Trophoblast cell (in vitro differentiated cells and primary cell): ENCODE measurements at regions not wholly inside any gene's neighbourhood (a gene's known extent, or its start where the extent isn't known, plus 50 kb on each side); places are given as distances from the start of the nearest gene placed in this dataset.
A peak's percentile ranks its signal among the peaks of the same experiment; 100 is the strongest.
"Not testable (repeated sequence)": the region's sequence is repeated elsewhere in the genome, so short reads cannot be mapped to it uniquely, and the experiment has no call there.

Experiments used
- DNase-seq, 2 donors: peaks; one replicate each; pipeline ENCODE4 v3.0.0-alpha.2; 2016
- H2AFZ ChIP-seq: 2 replicates; pipeline ENCODE4 v1.6.1; 2013; ENCODE audit warnings: low read length, moderate library complexity, mild to moderate bottlenecking; ENCODE audit not compliant: insufficient read depth, poor library complexity
- H2AK5ac ChIP-seq: 2 replicates; pipeline ENCODE4 v1.6.1; 2013; ENCODE audit warnings: mild to moderate bottlenecking, low read length
- H2BK120ac ChIP-seq: 2 replicates; pipeline ENCODE4 v1.6.1; 2013; ENCODE audit warnings: low read length, mild to moderate bottlenecking, moderate library complexity; ENCODE audit not compliant: insufficient read depth, poor library complexity
- H2BK12ac ChIP-seq: 2 replicates; pipeline ENCODE4 v1.6.1; 2013; ENCODE audit warnings: mild to moderate bottlenecking, low read length, moderate library complexity
- H2BK5ac ChIP-seq: 2 replicates; pipeline ENCODE4 v1.6.1; 2013; ENCODE audit warnings: low read length, low read depth, moderate library complexity, mild to moderate bottlenecking; ENCODE audit not compliant: poor library complexity
- H3K14ac ChIP-seq: 2 replicates; pipeline ENCODE4 v1.6.1; 2013; ENCODE audit warnings: mild to moderate bottlenecking, low read length
- H3K18ac ChIP-seq: 2 replicates; pipeline ENCODE4 v1.6.1; 2013; ENCODE audit warnings: mild to moderate bottlenecking, low read length
- H3K23ac ChIP-seq: 2 replicates; pipeline ENCODE4 v1.6.1; 2013; ENCODE audit warnings: low read length
- H3K27ac ChIP-seq: 2 replicates; pipeline ENCODE4 v1.5.1; 2013; ENCODE audit warnings: low read depth, mild to moderate bottlenecking, inconsistent platforms, low read length, moderate library complexity
- H3K27me3 ChIP-seq: 2 replicates; pipeline ENCODE4 v1.6.1; 2013; ENCODE audit warnings: inconsistent platforms, mild to moderate bottlenecking, low read length, moderate library complexity; ENCODE audit not compliant: insufficient read depth
- H3K36me3 ChIP-seq, 2 experiments: 1 replicate in 1 of 2; 2 replicates in 1 of 2; pipeline ENCODE4 v1.6.1; 2013; ENCODE audit warnings: low read length in 2 of 2, mild to moderate bottlenecking in 2 of 2, moderate library complexity in 1 of 2; ENCODE audit not compliant: insufficient read depth in 2 of 2, control insufficient read depth in 1 of 2
- H3K4ac ChIP-seq: 2 replicates; pipeline ENCODE4 v1.6.1; 2013; ENCODE audit warnings: low read depth, mild to moderate bottlenecking, low read length, moderate library complexity
- H3K4me1 ChIP-seq, 2 experiments: 1 replicate in 1 of 2; 2 replicates in 1 of 2; pipeline ENCODE4 v1.6.1; 2013; ENCODE audit warnings: low read length in 2 of 2, mild to moderate bottlenecking in 2 of 2, moderate library complexity in 1 of 2; ENCODE audit not compliant: insufficient read depth in 2 of 2, control insufficient read depth in 1 of 2
- H3K4me2 ChIP-seq: 2 replicates; pipeline ENCODE4 v1.6.1; 2013; ENCODE audit warnings: inconsistent platforms, mild to moderate bottlenecking, low read length, moderate library complexity
- H3K4me3 ChIP-seq: 2 replicates; pipeline ENCODE4 v1.5.1; 2013; ENCODE audit warnings: mild to moderate bottlenecking, low read depth, low read length, inconsistent platforms
- H3K79me1 ChIP-seq: one replicate; pipeline ENCODE4 v1.6.1; 2013; ENCODE audit warnings: low read length
- H3K79me2 ChIP-seq: 2 replicates; pipeline ENCODE4 v1.6.1; 2013; ENCODE audit warnings: low read length, mild to moderate bottlenecking; ENCODE audit not compliant: control insufficient read depth, insufficient read depth, poor library complexity
- H3K9ac ChIP-seq: 2 replicates; pipeline ENCODE4 v1.6.1; 2013; ENCODE audit warnings: mild to moderate bottlenecking, low read length
- H3K9me3 ChIP-seq: 2 replicates; pipeline ENCODE4 v1.6.1; 2013; ENCODE audit warnings: low read depth, mild to moderate bottlenecking, control low read depth, inconsistent platforms, low read length; ENCODE audit not compliant: insufficient read depth
- H4K12ac ChIP-seq: 2 replicates; pipeline ENCODE4 v1.6.1; 2013; ENCODE audit warnings: low read depth, mild to moderate bottlenecking, low read length, moderate library complexity
- H4K8ac ChIP-seq: 2 replicates; pipeline ENCODE4 v1.6.1; 2013; ENCODE audit warnings: low read depth, mild to moderate bottlenecking, low read length, moderate library complexity
- H4K91ac ChIP-seq: one replicate; pipeline ENCODE4 v1.6.1; 2013; ENCODE audit warnings: low read depth, mild to moderate bottlenecking, low read length, moderate library complexity
- WGBS: extraction: QIAGEN DNeasy Blood & Tissue Kit; methylation state at CpG from one replicate; pipeline ENCODE4 v1.1.7; 2013; ENCODE audit warnings: missing lambda C conversion rate; ENCODE audit not compliant: insufficient read length, insufficient coverage; ENCODE audit errors: extremely low coverage; 5-methylcytosine and 5-hydroxymethylcytosine counted together

GRCh38 chr6:53424300-53424699, 75.5 kb upstream of the ELOVL5 start:
- no peak overlapping the region for H2BK12ac ChIP-seq
- no peak overlapping the region for H4K91ac ChIP-seq
- H3K9ac ChIP-seq: no peak overlapping the region
- no peaks in the 10 kb centered on the region for H3K79me1 ChIP-seq
- H3K27ac ChIP-seq: no peak overlapping the region
- H3K23ac ChIP-seq: no peak overlapping the region
- no peak overlapping the region for H3K18ac ChIP-seq
- H3K4me2 ChIP-seq: no peak overlapping the region
- no peaks in the 10 kb centered on the region for H3K36me3 ChIP-seq
- H2AFZ ChIP-seq: no peak overlapping the region
- no peaks in the 10 kb centered on the region for H3K79me2 ChIP-seq
- no peaks in the 10 kb centered on the region for H3K4me1 ChIP-seq
- DNase-seq: peak; percentile 90 to 97
- no peaks in the 10 kb centered on the region for H3K9me3 ChIP-seq
- no peak overlapping the region for H3K4ac ChIP-seq
- no peak overlapping the region for H3K4me3 ChIP-seq
- no peak overlapping the region for H2AK5ac ChIP-seq
- no peak overlapping the region for H2BK120ac ChIP-seq
- H3K27me3 ChIP-seq: no peaks in the 10 kb centered on the region
- no peak overlapping the region for H4K8ac ChIP-seq
- H4K12ac ChIP-seq: no peak overlapping the region
- H3K14ac ChIP-seq: no peak overlapping the region
- no peak overlapping the region for H2BK5ac ChIP-seq

DNA sequence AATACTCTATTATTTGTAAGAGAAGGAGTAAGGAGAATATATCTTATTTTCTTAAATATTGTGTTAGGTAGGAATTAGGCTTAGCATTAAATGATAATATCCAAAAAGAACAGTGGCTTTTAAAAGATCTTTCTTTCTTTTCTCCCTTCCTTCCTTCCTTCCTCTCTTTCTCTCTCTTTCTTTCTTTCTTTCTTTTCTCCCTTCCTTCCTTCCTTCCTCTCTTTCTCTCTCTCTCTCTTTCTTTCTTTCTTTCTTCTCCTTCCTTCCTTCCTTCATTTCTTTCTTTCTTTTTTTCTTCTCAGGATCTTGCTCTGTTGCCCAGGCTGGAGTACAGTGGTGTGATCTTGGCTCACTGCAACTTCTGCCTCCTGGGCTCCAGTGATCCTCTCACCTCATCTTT, 74.8 kb upstream of the ELOVL5 start:
- not testable (repeated sequence) for H3K23ac ChIP-seq, DNase-seq, H3K9ac ChIP-seq, H2BK120ac ChIP-seq, H3K27ac ChIP-seq, H3K4me2 ChIP-seq, H3K79me1 ChIP-seq, H3K18ac ChIP-seq, H3K79me2 ChIP-seq, H3K36me3 ChIP-seq, H4K91ac ChIP-seq, H2AK5ac ChIP-seq, H3K27me3 ChIP-seq, H3K4me3 ChIP-seq, H4K12ac ChIP-seq, H2AFZ ChIP-seq, H2BK5ac ChIP-seq, H3K4ac ChIP-seq, H3K4me1 ChIP-seq, H4K8ac ChIP-seq, H2BK12ac ChIP-seq, H3K9me3 ChIP-seq, H3K14ac ChIP-seq

DNA sequence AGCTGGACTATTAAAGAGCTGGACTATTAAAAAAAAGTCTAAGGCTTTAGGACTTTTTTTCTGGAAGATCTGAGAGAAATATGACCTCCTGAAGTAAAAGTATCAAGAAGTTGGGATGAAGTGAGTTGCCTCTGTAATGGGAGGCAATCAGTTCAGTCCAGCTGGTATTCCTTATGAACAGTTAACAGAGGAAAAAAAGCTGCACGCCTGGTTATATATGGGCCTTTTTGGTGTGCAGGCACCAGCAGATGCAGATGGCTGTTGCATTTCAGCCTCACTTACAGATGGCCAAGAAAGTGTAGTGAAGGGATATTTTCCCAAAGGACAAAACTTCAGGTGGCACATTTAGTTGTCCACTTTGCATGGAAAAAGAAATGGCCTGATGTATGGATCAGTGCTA, 70.3 kb upstream of the ELOVL5 start:
- H3K4ac ChIP-seq: no peak overlapping the region
- no peak overlapping the region for H3K18ac ChIP-seq
- no peak overlapping the region for H4K12ac ChIP-seq
- no peak overlapping the region for H3K4me3 ChIP-seq
- no peaks in the 10 kb centered on the region for H3K79me1 ChIP-seq
- H3K79me2 ChIP-seq: no peaks in the 10 kb centered on the region
- H3K4me2 ChIP-seq: no peak overlapping the region
- H4K91ac ChIP-seq: no peak overlapping the region
- no peaks in the 10 kb centered on the region for H3K9me3 ChIP-seq
- no peak overlapping the region for H2BK5ac ChIP-seq
- no peak overlapping the region for H2BK12ac ChIP-seq
- H3K9ac ChIP-seq: no peak overlapping the region
- H3K36me3 ChIP-seq: no peaks in the 10 kb centered on the region
- peak in 1 of 2 donors; percentile 38 for DNase-seq
- no peak overlapping the region for H4K8ac ChIP-seq
- H3K27me3 ChIP-seq: no peaks in the 10 kb centered on the region
- no peak overlapping the region for H3K14ac ChIP-seq
- no peak overlapping the region for H2AK5ac ChIP-seq
- no peak overlapping the region for H2AFZ ChIP-seq
- no peaks in the 10 kb centered on the region for H3K4me1 ChIP-seq
- WGBS: no CpG with 5 or more reads among the region's 1 CpG
- H3K23ac ChIP-seq: no peak overlapping the region
- H3K27ac ChIP-seq: no peak overlapping the region
- H2BK120ac ChIP-seq: no peak overlapping the region

DNA sequence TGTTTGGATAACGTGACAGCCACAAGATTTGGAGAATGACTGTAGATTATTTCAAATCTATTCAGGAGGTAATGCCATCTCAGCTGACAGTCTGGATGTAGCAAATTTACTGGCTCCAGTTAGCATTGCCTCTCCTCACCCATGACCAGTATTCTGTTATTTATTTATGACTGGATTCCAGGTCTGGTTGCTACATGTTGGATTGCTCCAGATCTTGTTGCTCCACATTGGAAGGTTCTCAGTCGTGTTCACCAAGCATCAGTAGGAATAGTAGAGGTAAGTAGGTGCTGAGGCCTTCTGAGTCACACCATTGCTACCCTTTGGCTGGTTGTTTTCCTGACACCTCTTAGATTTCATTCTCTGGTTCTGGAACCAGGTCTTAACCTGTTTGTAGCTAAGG, 69.5 kb upstream of the ELOVL5 start:
- H4K8ac ChIP-seq: no peak overlapping the region
- H3K9ac ChIP-seq: no peak overlapping the region
- WGBS: no CpG with 5 or more reads among the region's 2 CpGs
- no peak overlapping the region for H2AK5ac ChIP-seq
- H3K9me3 ChIP-seq: no peaks in the 10 kb centered on the region
- no peak overlapping the region for H3K27ac ChIP-seq
- no peaks in the 10 kb centered on the region for H3K36me3 ChIP-seq
- no peak overlapping the region for H2AFZ ChIP-seq
- H3K4me1 ChIP-seq: peaks cover 0 to 2% of the 10 kb centered on the region in 2 experiments
- H3K4me2 ChIP-seq: no peak overlapping the region
- no peak overlapping the region for H3K4me3 ChIP-seq
- no peak overlapping the region for H4K12ac ChIP-seq
- no peak overlapping the region for H3K18ac ChIP-seq
- no peak overlapping the region for H2BK5ac ChIP-seq
- H3K4ac ChIP-seq: no peak overlapping the region
- no peak overlapping the region for H4K91ac ChIP-seq
- peak in 1 of 2 donors; percentile 20 for DNase-seq
- H2BK120ac ChIP-seq: no peak overlapping the region
- H3K27me3 ChIP-seq: no peaks in the 10 kb centered on the region
- no peaks in the 10 kb centered on the region for H3K79me1 ChIP-seq
- no peak overlapping the region for H3K14ac ChIP-seq
- H2BK12ac ChIP-seq: no peak overlapping the region
- H3K79me2 ChIP-seq: no peaks in the 10 kb centered on the region
- H3K23ac ChIP-seq: no peak overlapping the region

DNA sequence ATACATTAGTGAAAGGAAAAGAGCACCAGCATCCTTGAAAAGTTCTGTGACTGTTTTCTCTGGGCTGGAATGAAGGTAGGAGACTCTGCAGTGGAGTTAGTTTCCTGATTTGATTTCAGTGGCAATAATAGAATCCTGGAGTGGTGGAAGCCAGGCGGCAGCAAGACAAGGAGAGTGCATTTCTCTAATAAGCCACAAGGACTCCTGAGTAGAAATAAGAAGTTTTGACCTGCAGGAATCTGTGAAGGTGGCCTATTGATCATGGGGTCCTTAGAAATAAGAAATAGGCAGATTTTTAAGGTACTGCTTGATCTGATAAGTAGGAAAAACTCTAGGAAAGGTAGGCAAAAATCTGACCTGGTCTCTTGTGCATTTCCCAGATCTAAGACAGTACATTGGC, 68.4 kb upstream of the ELOVL5 start:
- Histone ChIP-seq H3K27ac (no peak overlapping the region), H3K14ac (no peak overlapping the region), H3K36me3 (no peaks in the 10 kb centered on the region), H3K9me3 (no peaks in the 10 kb centered on the region), H3K18ac (no peak overlapping the region), H4K91ac (no peak overlapping the region), H3K27me3 (no peaks in the 10 kb centered on the region), H3K4me1 (peaks cover 0 to 2% of the 10 kb centered on the region in 2 experiments), H3K79me2 (no peaks in the 10 kb centered on the region), H3K23ac (no peak overlapping the region), H2BK5ac (no peak overlapping the region), H3K4ac (no peak overlapping the region), H3K4me2 (no peak overlapping the region), H2BK12ac (no peak overlapping the region), H2AK5ac (no peak overlapping the region), H4K8ac (no peak overlapping the region), H4K12ac (no peak overlapping the region), H3K4me3 (no peak overlapping the region), H2AFZ (no peak overlapping the region), H2BK120ac (no peak overlapping the region), H3K9ac (no peak overlapping the region), H3K79me1 (no peaks in the 10 kb centered on the region)
- DNase-seq: no peak
- no CpG with 5 or more reads among the region's 1 CpG for WGBS
